Mesenchymal stem cell (in vitro differentiated cells and primary cell): ENCODE measurements at regions not wholly inside any gene's neighbourhood (a gene's known extent, or its start where the extent isn't known, plus 50 kb on each side); places are given as distances from the start of the nearest gene placed in this dataset.

Source experiments
- DNase-seq: peaks from one replicate; pipeline ENCODE4 v3.0.0-alpha.2; 2013
- H2AFZ ChIP-seq: one replicate; pipeline ENCODE4 v1.6.1; 2013; ENCODE audit warnings: low read depth, mild to moderate bottlenecking, control low read depth, inconsistent platforms, low read length, moderate library complexity
- H2AK5ac ChIP-seq: 2 replicates; pipeline ENCODE4 v1.6.1; 2013; ENCODE audit warnings: low read length, moderate library complexity, mild to moderate bottlenecking, inconsistent platforms; ENCODE audit not compliant: severe bottlenecking
- H2BK120ac ChIP-seq: one replicate; pipeline ENCODE4 v1.6.1; 2013; ENCODE audit warnings: low read depth, mild to moderate bottlenecking, inconsistent platforms, low read length, moderate library complexity
- H2BK12ac ChIP-seq, 2 experiments: one replicate each; pipeline ENCODE4 v1.6.1; 2013; ENCODE audit warnings: inconsistent platforms in 2 of 2, low read length in 2 of 2, mild to moderate bottlenecking in 2 of 2, moderate library complexity in 2 of 2, control low read depth in 1 of 2
- H2BK15ac ChIP-seq: one replicate; pipeline ENCODE4 v1.6.1; 2013; ENCODE audit warnings: mild to moderate bottlenecking, low read depth, inconsistent platforms; ENCODE audit not compliant: poor library complexity, severe bottlenecking
- H2BK5ac ChIP-seq: 2 replicates; pipeline ENCODE4 v1.6.1; 2013; ENCODE audit warnings: low read depth, mild to moderate bottlenecking, low read length, control low read depth, inconsistent platforms; ENCODE audit not compliant: poor library complexity, severe bottlenecking
- H3K14ac ChIP-seq, 2 experiments: one replicate each; pipeline ENCODE4 v1.6.1; 2013; ENCODE audit warnings: inconsistent platforms in 2 of 2, low read length in 2 of 2, control low read depth in 1 of 2, mild to moderate bottlenecking in 1 of 2, moderate library complexity in 1 of 2
- H3K18ac ChIP-seq, 2 experiments: one replicate each; pipeline ENCODE4 v1.6.1; 2013; ENCODE audit warnings: inconsistent platforms in 2 of 2, low read length in 2 of 2, control low read depth in 1 of 2, low read depth in 1 of 2, mild to moderate bottlenecking in 1 of 2
- H3K23ac ChIP-seq, 2 experiments: one replicate each; pipeline ENCODE4 v1.6.1; 2013; ENCODE audit warnings: inconsistent platforms in 2 of 2, low read length in 2 of 2, mild to moderate bottlenecking in 2 of 2, moderate library complexity in 2 of 2, control low read depth in 1 of 2
- H3K27ac ChIP-seq: 2 replicates; pipeline ENCODE4 v1.5.1; 2013; ENCODE audit warnings: mild to moderate bottlenecking, moderate library complexity, low read length, control low read depth, inconsistent platforms; ENCODE audit not compliant: poor library complexity, severe bottlenecking
- H3K27me3 ChIP-seq, 2 experiments: 2 replicates each; pipeline versions ENCODE4 v1.6.1 to v1.7.0; 2013; ENCODE audit warnings: low read length in 2 of 2, mild to moderate bottlenecking in 2 of 2, moderate library complexity in 2 of 2, control low read depth in 1 of 2, inconsistent platforms in 1 of 2; ENCODE audit not compliant: control insufficient read depth in 1 of 2, insufficient read depth in 1 of 2
- H3K36me3 ChIP-seq, 2 experiments: 2 replicates each; pipeline versions ENCODE4 v1.6.1 to v1.7.0; 2013; ENCODE audit warnings: low read length in 2 of 2, control low read depth in 1 of 2, inconsistent platforms in 1 of 2, low read depth in 1 of 2, mild to moderate bottlenecking in 1 of 2; ENCODE audit not compliant: insufficient read depth in 2 of 2, control insufficient read depth in 1 of 2
- H3K4ac ChIP-seq, 2 experiments: one replicate each; pipeline ENCODE4 v1.6.1; 2013; ENCODE audit warnings: inconsistent platforms in 2 of 2, low read length in 2 of 2, mild to moderate bottlenecking in 2 of 2, moderate library complexity in 2 of 2, control low read depth in 1 of 2, low read depth in 1 of 2
- H3K4me1 ChIP-seq: 2 replicates; pipeline ENCODE4 v1.6.1; 2013; ENCODE audit warnings: low read depth, low read length, control low read depth; ENCODE audit not compliant: control insufficient read depth, insufficient read depth
- H3K4me2 ChIP-seq: 2 replicates; pipeline ENCODE4 v1.6.1; 2013; ENCODE audit warnings: low read length, mild to moderate bottlenecking, inconsistent platforms; ENCODE audit not compliant: poor library complexity, severe bottlenecking
- H3K4me3 ChIP-seq, 2 experiments: 2 replicates each; pipeline versions ENCODE4 v1.5.1 to v1.7.0; 2013; ENCODE audit warnings: low read length in 2 of 2, mild to moderate bottlenecking in 2 of 2, control low read depth in 1 of 2, low read depth in 1 of 2; ENCODE audit not compliant: insufficient read depth in 1 of 2
- H3K79me1 ChIP-seq: replicated peaks from 2 replicates; pipeline ENCODE4 v1.6.1; 2013; ENCODE audit warnings: mild to moderate bottlenecking, control low read depth, low read length, inconsistent platforms; ENCODE audit not compliant: poor library complexity, severe bottlenecking
- H3K9ac ChIP-seq: 2 replicates; pipeline ENCODE4 v1.7.0; 2013; ENCODE audit warnings: mild to moderate bottlenecking, low read length, moderate library complexity
- H3K9me3 ChIP-seq: 2 replicates; pipeline ENCODE4 v1.7.0; 2013; ENCODE audit warnings: mild to moderate bottlenecking, low read length; ENCODE audit not compliant: control insufficient read depth
- H4K8ac ChIP-seq: one replicate; pipeline ENCODE4 v1.6.1; 2013; ENCODE audit warnings: inconsistent platforms, mild to moderate bottlenecking, low read length, moderate library complexity
- H4K91ac ChIP-seq: one replicate; pipeline ENCODE4 v1.6.1; 2013; ENCODE audit warnings: mild to moderate bottlenecking, low read length, inconsistent platforms
- WGBS: methylation state at CpG from one replicate; pipeline ENCODE4 v1.1.7; 2013; ENCODE audit warnings: mixed read lengths; 5-methylcytosine and 5-hydroxymethylcytosine counted together

GRCh38 chr21:16312321-16312720 lies 582.5 kb downstream of the USP25 start:
- no peak overlapping the region for H2BK120ac ChIP-seq
- H2BK5ac ChIP-seq = no peak overlapping the region
- no peaks in the 10 kb centered on the region for H3K4me1 ChIP-seq
- no peak overlapping the region for H3K4me2 ChIP-seq
- no peak overlapping the region for H3K4me3 ChIP-seq
- H3K4ac ChIP-seq = no peak overlapping the region
- H4K91ac ChIP-seq = no peak overlapping the region
- peaks cover 9% of the 10 kb centered on the region for H3K79me1 ChIP-seq
- H4K8ac ChIP-seq = no peak overlapping the region
- no peak overlapping the region for H2BK12ac ChIP-seq
- no peak overlapping the region for H3K23ac ChIP-seq
- H3K14ac ChIP-seq = no peak overlapping the region
- no peaks in the 10 kb centered on the region for H3K36me3 ChIP-seq
- H3K9ac ChIP-seq = no peak overlapping the region
- no peaks in the 10 kb centered on the region for H3K9me3 ChIP-seq
- no peak for DNase-seq
- H3K18ac ChIP-seq = no peak overlapping the region
- no peaks in the 10 kb centered on the region for H3K27me3 ChIP-seq
- H2AK5ac ChIP-seq = no peak overlapping the region
- no peak overlapping the region for H2BK15ac ChIP-seq
- H3K27ac ChIP-seq = no peak overlapping the region
- H2AFZ ChIP-seq = no peak overlapping the region

- no peak overlapping the region for H4K91ac ChIP-seq
- H3K14ac ChIP-seq = no peak overlapping the region
- no peaks in the 10 kb centered on the region for H3K9me3 ChIP-seq
- H3K4me3 ChIP-seq = no peak overlapping the region
- H3K27me3 ChIP-seq = no peaks in the 10 kb centered on the region
- 100% methylated on average over 1 of the region's 1 CpG for WGBS
- H3K4me2 ChIP-seq = no peak overlapping the region
- H2BK12ac ChIP-seq = no peak overlapping the region
- DNase-seq = no peak
- H3K23ac ChIP-seq = no peak overlapping the region
- H3K4ac ChIP-seq = no peak overlapping the region
- peaks cover 16% of the 10 kb centered on the region for H3K79me1 ChIP-seq
- H3K36me3 ChIP-seq = no peaks in the 10 kb centered on the region
- no peaks in the 10 kb centered on the region for H3K4me1 ChIP-seq
- no peak overlapping the region for H3K18ac ChIP-seq
- no peak overlapping the region for H2BK15ac ChIP-seq
- H4K8ac ChIP-seq = no peak overlapping the region
- H2AFZ ChIP-seq = no peak overlapping the region
- no peak overlapping the region for H3K27ac ChIP-seq
- no peak overlapping the region for H2BK5ac ChIP-seq
- H2AK5ac ChIP-seq = no peak overlapping the region
- no peak overlapping the region for H3K9ac ChIP-seq
- no peak overlapping the region for H2BK120ac ChIP-seq
These were observed 585.4 kb downstream of the USP25 start for GRCh38 chr21:16315223-16315622.

- H3K9ac ChIP-seq = no peak overlapping the region
- H4K8ac ChIP-seq = no peak overlapping the region
- no peaks in the 10 kb centered on the region for H3K4me1 ChIP-seq
- DNase-seq = no peak
- H2BK120ac ChIP-seq = no peak overlapping the region
- H3K4me2 ChIP-seq = no peak overlapping the region
- no peak overlapping the region for H2BK5ac ChIP-seq
- no peak overlapping the region for H3K23ac ChIP-seq
- no peaks in the 10 kb centered on the region for H3K36me3 ChIP-seq
- H3K79me1 ChIP-seq = peaks cover 18% of the 10 kb centered on the region
- H3K27me3 ChIP-seq = no peaks in the 10 kb centered on the region
- H3K4me3 ChIP-seq = no peak overlapping the region
- H2BK12ac ChIP-seq = no peak overlapping the region
- H4K91ac ChIP-seq = no peak overlapping the region
- H2BK15ac ChIP-seq = no peak overlapping the region
- H3K18ac ChIP-seq = no peak overlapping the region
- no peak overlapping the region for H3K27ac ChIP-seq
- no peak overlapping the region for H3K4ac ChIP-seq
- H3K9me3 ChIP-seq = no peaks in the 10 kb centered on the region
- no peak overlapping the region for H2AFZ ChIP-seq
- no peak overlapping the region for H3K14ac ChIP-seq
- H2AK5ac ChIP-seq = no peak overlapping the region
These were observed 589.0 kb downstream of the USP25 start for GRCh38 chr21:16318651-16319300.

- no peaks in the 10 kb centered on the region for H3K27me3 ChIP-seq
- no peak overlapping the region for H2AFZ ChIP-seq
- H3K9ac ChIP-seq = no peak overlapping the region
- WGBS = 96% methylated on average over 1 of the region's 1 CpG
- no peaks in the 10 kb centered on the region for H3K9me3 ChIP-seq
- H4K91ac ChIP-seq = no peak overlapping the region
- no peak overlapping the region for H2BK5ac ChIP-seq
- no peak overlapping the region for H2AK5ac ChIP-seq
- H2BK12ac ChIP-seq = no peak overlapping the region
- H3K18ac ChIP-seq = no peak overlapping the region
- H2BK15ac ChIP-seq = no peak overlapping the region
- H3K4me1 ChIP-seq = no peaks in the 10 kb centered on the region
- H3K4me3 ChIP-seq = no peak overlapping the region
- no peak for DNase-seq
- H4K8ac ChIP-seq = no peak overlapping the region
- no peak overlapping the region for H2BK120ac ChIP-seq
- no peak overlapping the region for H3K4me2 ChIP-seq
- peaks cover 18% of the 10 kb centered on the region for H3K79me1 ChIP-seq
- no peak overlapping the region for H3K27ac ChIP-seq
- H3K14ac ChIP-seq = no peak overlapping the region
- H3K4ac ChIP-seq = no peak overlapping the region
- no peaks in the 10 kb centered on the region for H3K36me3 ChIP-seq
- H3K23ac ChIP-seq = no peak overlapping the region
These were observed 590.3 kb downstream of the USP25 start for GRCh38 chr21:16320110-16320509.
